Breast epithelium (tissue), 3 donors: ENCODE measurements at regions not wholly inside any gene's neighbourhood (a gene's known extent, or its start where the extent isn't known, plus 50 kb on each side); places are given as distances from the start of the nearest gene placed in this dataset.

Source experiments
- CTCF ChIP-seq, 3 donors: fragments of 450-650 bp; IDR thresholded peaks; one replicate each; pipeline ENCODE4 v1.5.1; 2016 to 2017; ENCODE audit warnings: antibody characterized with exemption in 3 of 3, mild to moderate bottlenecking in 3 of 3, moderate library complexity in 3 of 3
- POLR2A ChIP-seq: fragments of 450-650 bp; IDR thresholded peaks from one replicate; pipeline ENCODE4 v1.6.1; 2016; ENCODE audit warnings: antibody characterized with exemption, mild to moderate bottlenecking, moderate library complexity
- POLR2AphosphoS5 ChIP-seq, 3 donors: sonication (generic); formaldehyde crosslinking; IDR thresholded peaks; one replicate each; pipeline ENCODE4 v1.6.1; 2017; ENCODE audit warnings: antibody characterized with exemption in 3 of 3

GRCh38 chr14:71636820-71637471 is 295.3 kb upstream of the RGS6 start:
- TF ChIP-seq POLR2AphosphoS5 (IDR thresholded peaks at IDR 0.05) (no peak), CTCF (IDR thresholded peaks at IDR 0.05) (no peak), POLR2A (no peak)
